ENCODE measurements at regions not wholly inside any gene's neighbourhood (a gene's known extent, or its start where the extent isn't known, plus 50 kb on each side); places are given as distances from the start of the nearest gene placed in this dataset.

GRCh38 chr19:31701146-31701545 lies 351.9 kb upstream of the TSHZ3 start:
- no peak for TF ChIP-seq MAZ (IDR thresholded peaks at IDR 0.05; ENCODE audit: borderline replicate concordance, low read depth, low read length)
- no peak for TF ChIP-seq CTCF (conservative IDR thresholded peaks at IDR 0.05; ENCODE audit: low read depth, low read length)

All from IMR-90 (cell line).